GM12874 (cell line): ENCODE measurements at regions not wholly inside any gene's neighbourhood (a gene's known extent, or its start where the extent isn't known, plus 50 kb on each side); places are given as distances from the start of the nearest gene placed in this dataset.

Experiments
- TF ChIP-seq, protein P1 (sequence below): IDR thresholded peaks from 2 replicates; pipeline ENCODE4 v1.5.1; 2011; ENCODE audit warnings: low read depth, mild to moderate bottlenecking, control low read depth, low read length, moderate library complexity; ENCODE audit not compliant: insufficient read depth

DNA sequence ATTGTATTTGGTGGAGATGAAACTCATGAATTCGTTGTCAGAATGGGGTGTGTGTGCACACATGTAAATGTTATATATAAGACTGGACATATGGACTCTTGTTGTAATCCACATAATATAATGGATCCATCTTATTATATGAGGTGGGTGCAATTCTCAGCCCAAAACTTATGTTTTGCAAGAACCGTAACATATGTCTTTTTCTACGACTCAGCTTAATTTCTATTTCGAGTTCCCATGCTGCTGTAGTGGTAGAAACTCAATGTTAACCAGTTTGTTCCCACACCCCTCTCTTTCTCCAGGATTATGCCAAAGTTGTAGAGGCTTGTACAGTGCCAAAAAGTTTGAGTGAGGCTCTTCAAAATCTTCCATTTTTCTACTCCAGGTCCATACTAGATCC lies 112.5 kb upstream of the SPOPL start:
- TF ChIP-seq, protein P1, sequence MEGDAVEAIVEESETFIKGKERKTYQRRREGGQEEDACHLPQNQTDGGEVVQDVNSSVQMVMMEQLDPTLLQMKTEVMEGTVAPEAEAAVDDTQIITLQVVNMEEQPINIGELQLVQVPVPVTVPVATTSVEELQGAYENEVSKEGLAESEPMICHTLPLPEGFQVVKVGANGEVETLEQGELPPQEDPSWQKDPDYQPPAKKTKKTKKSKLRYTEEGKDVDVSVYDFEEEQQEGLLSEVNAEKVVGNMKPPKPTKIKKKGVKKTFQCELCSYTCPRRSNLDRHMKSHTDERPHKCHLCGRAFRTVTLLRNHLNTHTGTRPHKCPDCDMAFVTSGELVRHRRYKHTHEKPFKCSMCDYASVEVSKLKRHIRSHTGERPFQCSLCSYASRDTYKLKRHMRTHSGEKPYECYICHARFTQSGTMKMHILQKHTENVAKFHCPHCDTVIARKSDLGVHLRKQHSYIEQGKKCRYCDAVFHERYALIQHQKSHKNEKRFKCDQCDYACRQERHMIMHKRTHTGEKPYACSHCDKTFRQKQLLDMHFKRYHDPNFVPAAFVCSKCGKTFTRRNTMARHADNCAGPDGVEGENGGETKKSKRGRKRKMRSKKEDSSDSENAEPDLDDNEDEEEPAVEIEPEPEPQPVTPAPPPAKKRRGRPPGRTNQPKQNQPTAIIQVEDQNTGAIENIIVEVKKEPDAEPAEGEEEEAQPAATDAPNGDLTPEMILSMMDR: no peak

DNA sequence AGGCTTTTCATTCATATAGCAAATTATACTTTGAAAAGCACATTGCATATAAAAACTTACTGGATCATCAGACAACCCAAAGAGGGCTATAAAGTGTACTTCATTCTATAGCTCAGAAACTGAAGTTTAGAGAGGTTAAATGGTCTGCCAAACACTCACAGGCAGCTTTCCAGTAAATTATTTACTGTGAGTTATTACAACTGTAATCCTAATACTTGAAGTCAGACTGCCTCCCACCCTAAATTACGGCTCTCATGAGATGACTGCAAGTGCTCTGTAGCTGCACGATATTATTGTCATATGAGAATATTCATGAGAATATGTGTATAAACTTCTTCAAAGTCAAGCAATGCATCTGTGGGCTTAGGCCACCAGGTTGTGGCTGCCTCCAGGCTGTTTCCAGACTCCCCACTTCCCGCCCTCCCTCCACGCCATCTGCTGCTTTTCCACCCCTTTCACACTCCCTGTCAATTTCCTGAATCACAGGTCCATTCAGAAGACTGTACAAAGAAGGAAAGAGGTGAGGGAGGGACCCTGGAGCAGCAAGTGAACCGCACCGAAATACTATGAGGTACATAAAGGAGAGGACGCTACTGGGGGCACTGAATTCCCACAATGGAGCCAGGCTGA lies 111.1 kb upstream of the SPOPL start:
- TF ChIP-seq, protein P1: no peak

DNA sequence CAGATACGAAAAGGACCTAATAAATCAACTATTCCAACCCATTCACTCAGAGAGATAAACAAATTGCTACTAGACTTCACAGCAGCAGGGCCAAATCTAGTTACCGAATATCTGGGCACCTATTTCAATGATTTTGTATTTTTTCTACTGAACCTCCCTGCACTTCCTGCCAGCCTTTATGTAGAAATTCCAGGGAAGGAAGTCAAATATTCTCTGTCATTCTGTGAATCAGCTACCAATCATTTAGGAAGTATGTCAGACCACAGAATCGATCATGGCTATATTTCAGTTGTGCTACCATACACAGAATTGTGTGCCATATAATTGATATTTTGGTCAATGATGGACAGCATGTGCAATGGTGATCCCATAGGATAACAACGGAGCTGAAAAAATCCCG lies 109.6 kb upstream of the SPOPL start:
- TF ChIP-seq, protein P1: no peak

DNA sequence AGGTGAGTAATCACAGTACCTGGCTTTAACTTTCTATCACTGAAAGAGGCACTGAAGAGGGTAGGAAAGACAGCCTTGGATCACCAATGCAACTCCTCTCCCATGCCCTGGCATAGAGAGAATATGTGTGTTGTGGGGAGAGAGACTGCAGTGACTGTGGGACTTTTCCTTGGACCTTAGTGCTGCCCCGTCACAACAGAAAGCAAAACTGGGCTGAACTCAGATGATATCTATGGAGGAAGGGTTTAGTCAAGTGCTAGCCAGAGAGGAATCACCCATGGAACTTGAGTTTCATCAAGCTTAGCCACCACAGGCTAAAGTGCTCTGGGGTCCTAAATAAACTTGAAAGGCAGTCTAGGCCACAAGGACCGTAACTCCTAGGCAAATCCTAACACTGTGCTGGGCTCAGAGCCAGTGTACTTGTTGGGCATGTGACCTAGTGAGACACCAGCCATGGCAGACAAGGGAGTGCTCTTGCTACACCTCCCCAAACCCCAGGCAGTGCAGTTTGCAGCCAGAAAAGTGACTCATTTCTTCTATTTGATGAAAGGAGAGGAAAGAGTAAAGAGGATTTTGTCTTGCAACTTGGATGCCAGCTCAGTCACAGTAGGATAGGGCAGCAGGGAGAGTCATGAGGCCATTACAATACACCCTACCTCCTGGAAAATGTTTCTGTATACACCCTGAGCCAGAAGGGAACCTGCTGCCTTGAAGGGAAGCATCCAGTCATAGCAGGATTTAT lies 105.8 kb upstream of the SPOPL start:
- TF ChIP-seq, protein P1: no peak

DNA sequence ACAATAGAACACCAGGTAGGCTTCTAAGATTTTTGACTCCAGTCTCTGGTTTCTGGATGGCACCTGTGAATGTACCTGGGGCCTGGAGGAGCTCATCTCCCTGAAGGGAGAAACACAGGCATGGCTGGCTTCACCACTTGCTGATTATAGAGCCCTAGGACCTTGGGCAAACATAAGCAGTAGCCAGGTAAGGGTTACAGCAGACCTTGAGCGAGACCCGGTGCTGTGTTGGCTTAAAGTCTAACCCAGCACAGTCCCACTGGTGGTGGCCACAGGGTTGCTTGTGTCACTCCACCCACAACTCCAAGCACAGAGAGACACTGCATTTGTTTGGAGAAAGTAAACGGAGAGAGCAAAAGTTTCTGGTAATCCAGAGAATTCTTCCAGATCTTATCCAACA lies 104.7 kb upstream of the SPOPL start:
- TF ChIP-seq, protein P1: no peak

DNA sequence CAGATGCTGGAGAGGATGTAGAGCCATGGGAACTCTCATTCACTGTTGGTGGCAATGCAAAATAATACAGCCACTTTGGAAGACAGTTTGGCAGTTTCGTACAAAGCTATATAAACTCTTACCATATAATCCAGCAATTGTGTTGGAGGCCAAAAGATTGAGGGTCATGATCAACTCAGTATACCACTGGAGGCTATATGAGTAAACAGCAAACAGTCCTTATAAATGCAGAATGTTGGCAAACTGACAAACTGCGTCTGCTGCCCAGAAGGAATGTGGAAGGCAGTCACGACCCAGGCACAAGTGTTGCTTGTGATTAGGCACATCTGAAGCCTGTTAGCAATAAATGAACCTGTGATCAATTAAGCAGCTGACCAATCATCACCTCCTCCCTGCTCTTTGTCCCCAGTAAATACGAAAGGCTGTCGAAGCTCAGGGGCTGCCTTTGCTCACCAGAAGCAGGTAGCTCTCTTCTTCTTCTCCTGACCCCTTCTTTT lies 98.1 kb upstream of the SPOPL start:
- TF ChIP-seq, protein P1: no peak

DNA sequence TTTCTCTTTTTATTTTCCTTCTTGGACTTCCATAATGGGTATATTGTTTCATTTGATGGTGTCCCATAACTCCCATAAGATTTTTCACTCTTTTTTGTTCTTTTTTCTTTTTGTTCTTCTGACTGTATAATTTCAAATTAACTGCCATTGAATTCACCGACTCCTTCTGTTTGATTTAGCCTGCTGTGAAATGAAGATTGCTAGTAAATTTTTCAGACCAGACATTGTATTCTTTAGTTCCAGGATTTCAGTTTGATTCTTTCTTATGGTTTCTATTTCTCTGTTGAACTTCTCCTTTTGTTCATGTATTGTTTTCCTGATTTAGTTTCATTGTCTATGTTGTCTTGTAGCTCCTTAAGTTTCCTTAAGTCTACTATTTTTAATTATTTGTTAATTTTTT lies 87.6 kb upstream of the SPOPL start:
- TF ChIP-seq, protein P1: no peak
